HG03064 (cell line): ENCODE measurements at regions not wholly inside any gene's neighbourhood (a gene's known extent, or its start where the extent isn't known, plus 50 kb on each side); places are given as distances from the start of the nearest gene placed in this dataset.
"Not testable (repeated sequence)": the region's sequence is repeated elsewhere in the genome, so short reads cannot be mapped to it uniquely, and the experiment has no call there.

Experiments
- ATAC-seq: cut with Tn5 transposase; IDR thresholded peaks from one replicate; pipeline ENCODE4 v1.9.1; 2021; ENCODE audit warnings: low read depth; ENCODE audit not compliant: unreplicated experiment

DNA sequence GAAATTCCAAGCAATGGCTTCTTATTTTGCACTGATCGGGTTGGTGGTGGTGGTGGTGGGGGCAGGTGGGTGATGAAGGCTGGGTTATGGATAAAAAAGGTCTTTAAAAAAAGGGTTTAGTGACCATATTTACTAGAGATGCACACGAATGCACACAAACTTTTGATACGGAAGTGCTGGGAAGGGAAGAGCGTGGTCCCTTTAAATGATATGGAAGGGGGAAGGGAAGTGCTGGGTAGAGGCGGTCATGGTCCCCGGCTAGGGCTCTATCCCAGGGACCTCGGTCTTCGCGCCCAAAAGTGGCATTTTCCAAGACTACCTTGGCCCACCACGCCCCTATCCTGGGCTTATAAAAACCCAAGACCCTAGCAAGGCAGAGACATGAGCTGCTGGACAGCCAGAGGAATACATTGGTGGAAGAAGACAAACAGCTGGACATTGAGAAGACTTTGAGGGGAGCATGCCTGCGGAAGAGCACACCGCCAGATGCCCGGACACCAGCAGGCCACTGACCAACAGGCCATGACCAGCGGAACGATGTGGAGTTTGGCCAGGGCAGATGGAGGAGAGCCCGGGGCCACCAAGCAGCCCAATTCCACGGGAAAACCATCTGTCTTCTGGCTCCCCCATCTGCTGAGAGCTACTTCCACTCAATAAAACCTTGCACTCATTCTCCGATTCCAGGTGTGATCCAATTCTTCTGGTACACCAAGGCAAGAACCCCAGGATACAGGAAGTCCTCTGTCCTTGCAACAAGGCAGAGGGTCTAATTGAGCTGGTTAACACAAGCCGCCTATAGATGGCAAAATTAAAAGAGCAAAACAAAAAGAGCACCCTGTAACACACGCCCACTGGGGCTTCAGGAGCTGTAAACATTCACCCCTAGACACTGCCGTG lies 1720.2 kb downstream of the MRPL39 start:
- no peak for ATAC-seq

DNA sequence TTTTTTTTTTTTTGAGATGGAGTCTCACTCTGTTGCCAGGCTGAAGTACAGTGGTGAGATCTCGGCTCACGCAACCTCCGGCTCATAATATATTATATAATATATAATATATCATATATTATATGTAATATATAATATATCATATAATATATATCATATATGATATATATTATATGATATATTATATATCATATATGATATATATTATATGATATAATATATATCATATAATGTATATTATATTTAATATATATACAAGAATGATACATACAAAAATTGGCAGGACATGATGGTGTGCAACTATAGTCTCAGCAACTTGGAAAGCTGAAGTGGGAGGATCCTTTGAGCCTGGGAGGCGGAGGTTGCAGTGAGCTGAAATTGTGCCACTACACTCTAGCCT lies 1725.5 kb downstream of the MRPL39 start:
- no peak for ATAC-seq

DNA sequence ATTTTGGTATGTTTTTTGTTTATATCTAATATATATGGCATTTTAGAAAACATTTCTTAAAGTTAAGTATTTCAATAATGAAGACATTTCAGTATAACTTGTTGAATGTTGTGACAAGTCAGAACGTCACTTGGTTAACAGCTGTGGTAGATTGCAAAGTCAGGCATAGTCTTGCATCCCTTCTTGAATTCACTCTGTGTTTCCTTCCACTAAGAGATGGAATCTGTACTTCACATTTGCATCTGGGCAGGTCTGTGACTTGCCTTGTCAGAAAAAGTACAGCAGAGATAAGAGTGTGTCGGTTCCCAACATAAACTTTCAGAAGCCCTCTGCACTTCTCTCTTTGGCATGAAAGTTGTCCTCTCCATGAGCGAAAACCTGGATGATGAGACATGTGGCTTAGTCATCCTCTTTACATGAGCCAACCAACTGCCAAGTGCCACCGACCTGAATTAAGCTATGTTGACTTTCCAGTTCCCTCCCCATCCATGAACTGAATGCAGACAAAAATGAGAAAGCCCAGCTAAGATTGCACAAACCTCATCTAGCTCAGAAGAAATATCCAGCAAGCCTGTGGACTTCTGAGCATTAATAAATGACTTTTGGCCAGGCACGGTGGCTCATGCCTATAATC lies 1730.2 kb downstream of the MRPL39 start:
- no peak for ATAC-seq

DNA sequence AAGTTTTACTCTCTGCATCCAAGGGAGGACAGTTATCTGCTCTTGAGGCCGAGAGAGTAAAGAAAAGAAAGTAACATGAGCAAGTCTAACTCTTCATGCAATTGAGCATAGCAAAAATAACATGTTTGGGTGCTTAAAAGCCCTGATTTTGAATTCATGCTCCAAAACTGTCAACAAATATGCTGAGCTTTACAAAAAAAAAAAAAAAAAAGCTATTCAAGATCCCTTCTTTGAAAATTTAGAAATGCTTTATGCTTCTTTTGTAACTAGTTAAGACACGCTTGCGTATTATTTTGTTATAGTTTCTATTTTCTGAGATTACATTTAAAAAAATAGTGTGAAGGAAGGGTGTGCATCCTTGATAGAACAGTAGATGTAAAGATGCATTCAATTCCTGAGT lies 1733.0 kb downstream of the MRPL39 start:
- no peak for ATAC-seq

DNA sequence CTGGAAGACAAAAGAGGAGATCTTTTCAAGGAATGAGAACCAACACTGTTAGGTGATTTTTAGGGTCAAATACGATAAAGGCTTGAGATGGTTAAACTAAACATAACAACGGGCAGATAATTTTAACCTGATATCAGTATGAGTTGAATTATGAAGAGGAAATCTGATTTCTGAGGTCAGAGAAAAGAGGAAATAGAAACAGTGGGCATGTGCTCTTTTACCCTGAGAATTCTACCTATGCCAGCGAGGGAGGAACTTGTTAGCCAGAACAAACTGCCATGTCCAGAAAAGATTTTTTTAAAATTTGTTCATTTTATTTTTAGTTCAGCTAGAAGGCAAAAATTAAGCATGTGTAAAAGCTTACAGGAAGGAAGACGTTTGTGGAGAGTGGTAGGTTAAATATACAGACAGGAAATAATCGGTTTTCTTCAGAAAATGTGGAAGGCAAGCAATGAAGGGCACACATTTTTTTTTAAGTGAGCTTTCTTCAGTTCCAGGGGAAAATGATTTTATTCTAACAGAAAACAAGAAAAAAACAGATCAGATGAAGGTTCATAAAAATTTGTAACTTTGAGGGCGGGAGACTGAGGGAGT lies 1745.3 kb downstream of the MRPL39 start:
- no peak for ATAC-seq

DNA sequence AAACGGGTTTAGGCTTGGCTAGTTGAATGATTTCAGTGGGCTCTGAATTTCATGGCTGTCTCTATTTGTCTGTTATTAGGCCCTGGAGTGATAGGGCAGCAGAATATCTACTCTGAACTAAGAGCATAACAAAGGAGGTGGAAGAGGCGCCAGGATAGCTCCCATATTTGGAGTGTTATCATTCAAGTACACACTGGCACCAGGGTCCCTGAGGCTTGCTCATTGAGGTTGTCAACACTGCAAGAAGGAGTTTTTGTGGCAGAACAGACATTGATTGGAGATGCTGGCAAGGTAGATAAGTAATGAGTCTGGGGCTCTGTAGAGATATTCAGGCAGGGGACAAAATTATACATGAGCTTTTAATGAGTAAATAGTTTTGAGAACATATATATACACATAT lies 1748.4 kb downstream of the MRPL39 start:
- ATAC-seq: no peak

DNA sequence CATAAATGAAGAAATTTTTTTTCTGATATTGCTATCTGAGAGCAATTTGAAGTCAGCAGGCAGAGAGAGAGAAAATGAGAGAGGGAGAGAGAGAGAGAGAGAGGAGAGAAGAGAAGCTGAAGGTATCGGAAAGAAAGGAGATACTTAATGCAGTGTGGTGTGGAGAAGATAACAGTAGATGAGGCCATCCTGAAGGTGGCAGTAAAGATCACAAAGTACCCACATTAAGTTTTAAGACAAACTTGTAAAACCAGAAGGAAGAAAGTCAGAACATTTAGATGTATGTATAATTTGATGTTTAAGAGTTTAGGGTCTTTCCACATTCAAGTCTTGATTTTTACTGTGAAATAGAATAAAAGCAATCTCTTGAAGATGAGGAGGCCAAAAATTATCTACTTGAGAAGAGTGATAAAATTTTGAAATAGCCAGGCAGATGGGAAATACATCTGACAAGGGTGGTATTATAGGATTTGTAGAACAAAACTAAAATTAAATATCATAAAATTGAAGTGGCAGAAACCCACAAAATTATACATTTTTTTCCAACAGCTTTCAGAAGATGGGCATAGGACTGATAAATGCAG lies 1753.4 kb downstream of the MRPL39 start:
- ATAC-seq: no peak

DNA sequence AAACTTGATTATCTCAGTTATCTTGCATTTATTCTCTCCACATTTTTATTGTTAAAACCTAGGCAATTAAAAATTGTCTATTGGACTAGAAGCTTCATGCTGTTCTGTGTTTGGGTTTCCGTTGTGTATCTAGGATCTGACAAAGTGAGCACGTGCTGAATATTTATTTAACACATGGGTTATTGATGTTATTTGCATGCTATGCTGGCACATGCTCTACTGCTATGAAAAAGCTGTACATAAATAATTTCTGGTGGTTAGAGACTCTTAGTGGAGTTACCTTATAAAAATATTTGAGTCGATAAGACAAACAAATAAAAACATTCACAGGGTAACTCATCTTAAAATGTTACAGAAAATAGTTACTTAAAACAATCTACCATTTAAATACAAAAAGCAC lies 1769.7 kb downstream of the MRPL39 start:
- no peak for ATAC-seq

DNA sequence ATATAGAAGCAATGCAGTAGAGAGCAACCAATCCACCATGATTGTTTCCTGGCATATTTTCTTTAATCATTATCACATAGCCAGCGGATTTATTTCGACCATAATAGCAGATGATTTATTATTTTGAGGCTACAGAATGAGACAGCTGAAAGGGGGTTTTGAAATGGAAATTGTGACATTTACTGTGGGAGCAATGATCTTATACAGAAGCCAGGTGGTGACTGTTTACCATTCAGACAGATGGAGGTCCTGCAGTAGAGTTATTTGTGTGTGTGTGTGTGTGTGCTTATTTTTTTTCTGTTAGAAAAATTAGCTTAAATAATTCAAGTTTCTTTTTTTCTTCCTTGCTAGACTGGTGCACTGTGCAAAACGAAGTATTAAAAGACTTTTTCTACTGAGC lies 1784.5 kb downstream of the MRPL39 start:
- no peak for ATAC-seq

DNA sequence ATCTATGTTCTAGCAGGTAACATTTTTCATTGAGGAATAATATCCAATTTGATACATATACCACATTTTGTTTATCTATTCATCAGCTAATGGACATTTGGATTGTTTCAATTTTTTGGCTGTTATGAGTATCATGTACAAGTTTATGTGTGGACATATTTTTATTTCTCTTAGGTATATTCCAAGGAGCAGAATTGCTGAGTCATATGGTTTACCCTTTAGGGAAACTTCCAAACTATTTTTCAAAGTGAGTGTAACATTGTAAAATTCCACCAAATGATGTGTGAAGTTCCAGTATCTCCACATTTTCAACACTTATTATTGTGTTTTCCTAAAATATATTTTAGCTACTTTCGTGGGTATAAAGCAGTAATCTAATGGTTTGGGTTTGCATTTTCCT lies 1789.9 kb downstream of the MRPL39 start:
- no peak for ATAC-seq

DNA sequence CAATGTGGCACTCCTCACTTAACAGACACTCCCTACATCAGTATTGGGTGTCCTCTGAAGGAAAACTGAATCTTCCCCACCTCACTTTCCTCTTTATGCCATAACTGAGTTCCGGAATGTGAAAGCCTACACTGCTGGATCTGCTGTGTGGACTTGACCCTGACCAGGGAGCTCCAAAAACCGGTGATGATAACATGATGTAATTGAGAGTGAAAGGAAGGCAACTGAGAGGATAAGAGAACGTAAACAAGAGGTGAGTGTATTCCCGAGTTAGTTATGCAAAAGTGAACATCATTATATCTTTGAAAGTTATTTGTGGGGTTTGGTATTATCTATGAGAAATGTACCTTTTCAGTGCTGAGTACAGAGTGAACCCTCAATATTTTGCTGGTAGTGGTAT lies 1794.8 kb downstream of the MRPL39 start:
- ATAC-seq: no peak

DNA sequence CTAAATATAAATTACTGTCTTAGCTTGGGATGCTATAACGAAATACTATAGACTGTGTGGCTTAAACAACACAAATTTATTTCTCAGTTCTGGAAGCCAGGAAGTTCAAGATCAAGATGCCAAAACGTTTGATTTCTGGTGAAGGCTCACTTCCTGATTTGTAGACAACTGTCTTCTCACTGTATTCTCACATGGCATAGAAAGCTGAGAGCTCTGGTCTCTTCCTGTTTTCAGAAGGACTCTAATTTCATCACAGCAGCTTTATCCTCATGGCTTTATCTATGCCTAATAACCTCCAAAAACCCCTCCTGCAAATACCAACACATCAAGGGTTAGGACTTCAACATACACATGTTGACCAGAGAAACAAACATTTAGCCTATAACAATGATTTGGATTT lies 1795.5 kb downstream of the MRPL39 start:
- no peak for ATAC-seq

DNA sequence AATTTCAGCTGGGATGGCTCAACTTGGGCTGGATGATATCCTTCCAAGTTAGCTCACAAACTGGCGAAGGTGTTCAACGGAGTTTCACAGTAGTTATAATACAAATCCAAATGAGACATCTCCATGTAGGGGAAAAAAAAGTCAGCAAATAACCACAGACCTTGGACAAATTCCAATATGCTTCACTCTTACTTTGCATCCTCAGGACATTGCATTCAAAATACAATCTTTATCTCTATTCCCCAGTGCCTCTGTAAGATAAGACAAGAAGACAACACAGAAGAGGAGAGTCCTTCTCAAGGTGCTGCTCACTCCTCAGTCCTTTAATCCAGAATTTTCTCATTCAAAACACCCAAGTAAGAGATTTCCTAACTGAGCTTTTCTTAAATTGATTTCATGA lies 1797.7 kb downstream of the MRPL39 start:
- ATAC-seq: no peak

DNA sequence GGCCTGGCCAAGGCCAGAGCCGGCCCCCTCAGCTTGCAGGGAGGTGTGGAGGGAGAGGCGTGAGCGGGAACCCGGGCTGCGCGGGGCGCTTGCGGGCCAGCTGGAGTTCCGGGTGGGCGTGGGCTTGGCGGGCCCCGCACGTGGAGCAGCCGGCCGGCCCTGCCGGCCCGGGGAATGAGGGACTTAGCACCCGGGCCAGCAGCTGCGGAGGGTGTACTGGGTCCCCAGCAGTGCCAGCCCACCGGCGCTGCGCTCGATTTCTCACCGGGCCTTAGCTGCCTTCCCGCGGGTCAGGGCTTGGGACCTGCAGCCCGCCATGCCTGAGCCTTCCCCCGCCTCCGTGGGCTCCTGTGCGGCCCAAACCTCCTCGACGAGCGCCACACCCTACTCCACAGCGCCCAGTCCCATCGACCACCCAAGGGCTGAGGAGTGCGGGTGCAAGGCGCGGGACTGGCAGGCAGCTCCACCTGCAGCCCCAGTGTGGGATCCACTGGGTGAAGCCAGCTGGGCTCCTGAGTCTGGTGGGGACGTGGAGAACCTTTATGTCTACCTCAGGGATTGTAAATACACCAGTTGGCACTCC lies 1800.2 kb downstream of the MRPL39 start:
- not testable (repeated sequence) for ATAC-seq

DNA sequence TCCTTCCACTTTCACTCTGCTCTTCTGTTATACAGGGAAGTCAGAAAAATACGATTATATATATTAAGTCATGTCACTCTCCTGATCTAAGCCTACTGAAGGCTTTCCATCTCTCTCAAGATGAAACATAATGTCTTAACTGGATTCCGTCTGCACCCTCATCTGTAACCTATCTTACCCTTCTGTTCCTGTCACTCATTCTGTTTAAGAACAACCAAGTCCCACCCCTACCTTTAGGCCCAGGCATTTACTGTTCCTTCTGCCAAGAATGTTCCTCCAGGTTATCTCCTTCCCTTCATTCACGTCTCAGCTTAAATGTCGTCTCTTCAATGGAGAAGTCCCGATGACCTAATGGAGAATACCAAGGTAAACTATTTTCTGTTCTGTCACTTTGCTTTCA lies 1802.4 kb downstream of the MRPL39 start:
- no peak for ATAC-seq

DNA sequence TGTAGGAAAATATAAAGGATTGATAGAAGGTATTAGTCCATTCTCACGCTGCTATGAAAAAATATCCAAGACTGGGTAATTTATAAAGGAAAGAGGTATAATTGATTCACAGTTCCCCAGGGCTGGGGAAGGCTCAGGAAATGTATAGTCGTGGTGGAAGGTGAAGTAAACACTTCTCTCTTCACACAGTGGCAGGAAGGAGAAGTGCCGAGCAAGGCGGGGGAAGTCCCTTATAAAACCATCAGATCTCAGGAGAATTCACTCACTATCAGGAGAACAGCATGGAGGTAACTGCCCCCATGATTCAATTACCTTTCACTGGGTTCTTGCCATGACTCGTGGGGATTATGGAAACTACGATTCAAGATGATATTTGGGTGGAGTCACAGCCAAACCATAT lies 1806.0 kb downstream of the MRPL39 start:
- no peak for ATAC-seq

DNA sequence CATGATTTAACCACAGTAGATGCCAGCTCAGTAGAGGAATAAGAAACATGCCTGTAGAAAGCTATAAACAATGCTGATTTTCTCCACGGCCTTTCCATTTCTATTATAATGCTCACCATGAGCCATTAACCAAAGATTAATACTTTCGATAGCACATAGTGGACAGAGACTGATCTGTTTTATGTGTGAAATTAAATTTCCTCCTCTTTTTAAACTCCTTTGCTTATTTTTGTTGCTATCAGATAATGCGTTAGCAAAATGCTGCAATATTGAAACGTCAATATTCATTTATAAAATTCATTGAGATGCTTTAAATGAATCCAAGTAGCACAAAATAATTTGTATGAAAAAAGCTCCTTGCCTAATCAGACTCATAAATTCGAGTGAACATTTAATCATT lies 1807.9 kb downstream of the MRPL39 start:
- no peak for ATAC-seq

DNA sequence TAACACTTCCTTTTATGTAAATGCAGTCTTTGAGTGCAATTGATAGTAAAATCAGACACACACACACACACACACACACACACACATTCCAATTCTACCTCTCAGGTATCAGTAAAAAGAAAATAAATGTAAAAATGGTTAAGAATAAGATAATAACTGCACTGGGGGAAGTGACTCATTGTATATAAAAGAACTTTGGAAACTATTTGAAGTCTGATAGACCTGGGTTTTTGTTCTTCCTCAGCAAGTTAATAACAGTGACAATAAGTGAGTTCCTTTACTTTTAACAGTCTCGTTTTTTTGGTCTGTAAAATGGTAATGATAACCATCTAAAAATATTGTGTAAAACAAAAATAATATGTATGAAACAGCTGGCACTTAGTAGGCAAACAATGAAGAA lies 1815.0 kb downstream of the MRPL39 start:
- ATAC-seq: no peak

DNA sequence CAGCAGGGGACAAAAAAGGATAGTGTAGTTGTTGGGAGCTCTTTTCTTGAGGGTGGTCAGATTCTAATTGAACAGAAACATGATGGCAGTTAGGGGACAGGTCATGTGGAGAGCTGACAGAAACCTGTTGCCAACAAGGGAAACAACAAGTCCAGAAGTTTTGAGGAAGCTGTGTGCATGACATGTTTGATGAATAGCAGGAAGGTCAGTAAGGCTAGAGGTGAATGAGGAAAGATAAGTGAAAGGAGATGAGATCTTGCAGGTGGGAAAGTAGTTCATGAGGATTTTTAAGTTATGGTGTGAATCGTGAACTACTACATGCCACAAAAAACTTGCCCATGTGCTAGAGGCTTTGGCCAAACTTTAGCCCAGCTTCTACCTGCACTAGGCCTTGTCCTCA lies 1817.4 kb downstream of the MRPL39 start:
- no peak for ATAC-seq

DNA sequence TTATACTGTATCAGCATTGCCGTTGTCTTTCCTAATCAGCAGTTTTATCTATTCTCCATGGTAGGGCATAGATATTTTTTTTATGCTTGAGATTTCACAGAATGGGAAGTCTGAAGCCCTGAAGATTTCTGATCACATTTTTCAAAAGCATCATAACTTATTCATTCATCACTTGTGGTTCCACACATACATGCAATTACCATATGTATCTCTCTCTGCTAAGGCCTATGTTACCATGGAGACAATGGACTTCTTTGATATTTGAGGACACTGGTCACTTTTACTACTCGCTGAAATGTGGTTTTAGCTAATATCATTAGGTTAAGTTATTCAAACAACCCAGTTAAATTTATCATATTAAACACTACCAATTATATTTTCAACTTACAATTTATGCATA lies 1827.0 kb downstream of the MRPL39 start:
- no peak for ATAC-seq

DNA sequence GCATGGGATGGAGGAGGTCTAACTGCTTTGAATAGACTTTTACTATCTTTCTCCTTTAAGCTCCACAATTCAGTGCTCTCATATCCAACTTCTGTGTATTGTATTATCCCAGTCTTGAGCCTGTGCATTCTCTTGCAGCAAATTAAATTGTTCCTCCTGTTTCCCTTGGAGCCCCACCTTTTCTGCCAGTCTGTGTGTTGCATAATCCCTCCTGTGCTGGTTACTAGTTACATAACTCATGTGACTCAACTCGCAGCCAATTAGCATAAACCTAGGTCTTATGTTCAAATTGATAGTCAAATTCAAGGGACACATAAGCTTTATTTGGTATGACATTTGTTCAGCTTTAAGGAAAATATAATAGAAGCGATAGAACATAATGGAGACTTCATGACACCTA lies 1863.5 kb downstream of the MRPL39 start:
- no peak for ATAC-seq
